Panc1 (cell line): ENCODE measurements at regions not wholly inside any gene's neighbourhood (a gene's known extent, or its start where the extent isn't known, plus 50 kb on each side); places are given as distances from the start of the nearest gene placed in this dataset.
A peak's percentile ranks its signal among the peaks of the same experiment; 100 is the strongest.

Experiments
- ATAC-seq: fragments of 200-7000 bp; cut with Tn5 transposase; 2 replicates; pipeline ENCODE4 v1.9.1; 2020; ENCODE audit warnings: mild to moderate bottlenecking, moderate library complexity
- BruUV-seq: library from RNA; stranded (reverse); fragments of 400-500 nt; replicated peaks from 2 replicates; lab custom pipeline; 2021; lab: Mats Ljungman, UMichigan
- CTCF ChIA-PET: fragments of 300-600 bp; sonication (Branson Sonifier 250); formaldehyde crosslinking; loops from one replicate; lab custom pipeline; 2022; ENCODE audit warnings: antibody characterized with exemption; lab: Charles Lee
- POLR2A ChIA-PET: fragments of 300-600 bp; sonication (Branson Sonifier 250); formaldehyde crosslinking; loops from one replicate; lab custom pipeline; 2022; ENCODE audit warnings: antibody characterized with exemption; lab: Charles Lee
- DNase-seq: peaks from one replicate; pipeline ENCODE4 v3.0.0-alpha.2; 2010; ENCODE audit warnings: low read depth, low spot score
- H3K27ac ChIP-seq: 2 replicates; pipeline ENCODE4 v1.5.1; 2011; ENCODE audit warnings: mild to moderate bottlenecking, low read length, inconsistent platforms
- H3K27me3 ChIP-seq: fragments of 200-500 bp; sonication (Bioruptor generic); 2 replicates; pipeline ENCODE4 v1.6.0; 2014; ENCODE audit warnings: low read length, inconsistent platforms; ENCODE audit not compliant: control insufficient read depth, insufficient read depth
- H3K36me3 ChIP-seq: fragments of 200-500 bp; sonication (Bioruptor generic); 2 replicates; pipeline ENCODE4 v1.5.1; 2014; ENCODE audit warnings: inconsistent platforms, mild to moderate bottlenecking, low read length, moderate library complexity; ENCODE audit not compliant: control insufficient read depth, insufficient read depth
- H3K4me1 ChIP-seq: 2 replicates; pipeline ENCODE4 v1.5.1; 2011; ENCODE audit warnings: inconsistent platforms, mild to moderate bottlenecking, low read length, moderate library complexity; ENCODE audit not compliant: control insufficient read depth, insufficient read depth
- H3K4me3 ChIP-seq, 2 experiments: 2 replicates each; pipeline ENCODE4 v1.5.1; 2011 to 2012; ENCODE audit warnings: low read depth in 2 of 2, low read length in 2 of 2, mild to moderate bottlenecking in 2 of 2, inconsistent platforms in 1 of 2, moderate library complexity in 1 of 2
- H3K9me3 ChIP-seq: fragments of 200-500 bp; sonication (Bioruptor generic); 2 replicates; pipeline ENCODE4 v1.5.1; 2014; ENCODE audit warnings: low read depth, mild to moderate bottlenecking, inconsistent platforms, low read length, moderate library complexity; ENCODE audit not compliant: control insufficient read depth, insufficient read depth
- POLR2AphosphoS5 ChIP-seq: IDR thresholded peaks from 2 replicates; pipeline ENCODE4 v1.6.1; 2012; ENCODE audit warnings: mild to moderate bottlenecking, low read depth, low read length, moderate library complexity
- SIN3A ChIP-seq: IDR thresholded peaks from 2 replicates; pipeline ENCODE4 v1.6.1; 2012; ENCODE audit warnings: low read depth, mild to moderate bottlenecking, low read length, moderate library complexity, borderline replicate concordance; ENCODE audit not compliant: insufficient read depth
- TCF7L2 ChIP-seq: IDR thresholded peaks from 2 replicates; pipeline ENCODE4 v1.6.1; 2011; ENCODE audit warnings: mild to moderate bottlenecking, low read depth, low read length, inconsistent platforms
- in situ Hi-C: cut with HindIII; loops from 2 replicates; pipeline ENCODE4 v1.10.0; 2016; ENCODE audit warnings: low sequenced_read_pairs, low pct_unique_long_range_greater_than_20kb
- intact Hi-C: fragments of 100-400 bp; cut with micrococcal nuclease; formaldehyde crosslinking; loops from one replicate; pipeline ENCODE4 v1.10.0; 2022; ENCODE audit not compliant: unreplicated experiment
- TF ChIP-seq, protein P1 (sequence below): fragments of 450-650 bp; IDR thresholded peaks from 2 replicates; pipeline ENCODE4 v1.5.1; 2017; ENCODE audit warnings: mild to moderate bottlenecking
- TF ChIP-seq, protein P2 (sequence below), 2 experiments: IDR thresholded peaks; 2 replicates each; pipeline ENCODE4 v1.6.1; 2011 to 2012; ENCODE audit warnings: low read depth in 2 of 2, control low read depth in 1 of 2, low read length in 1 of 2, mild to moderate bottlenecking in 1 of 2, moderate library complexity in 1 of 2; ENCODE audit not compliant: insufficient read depth in 1 of 2

DNA sequence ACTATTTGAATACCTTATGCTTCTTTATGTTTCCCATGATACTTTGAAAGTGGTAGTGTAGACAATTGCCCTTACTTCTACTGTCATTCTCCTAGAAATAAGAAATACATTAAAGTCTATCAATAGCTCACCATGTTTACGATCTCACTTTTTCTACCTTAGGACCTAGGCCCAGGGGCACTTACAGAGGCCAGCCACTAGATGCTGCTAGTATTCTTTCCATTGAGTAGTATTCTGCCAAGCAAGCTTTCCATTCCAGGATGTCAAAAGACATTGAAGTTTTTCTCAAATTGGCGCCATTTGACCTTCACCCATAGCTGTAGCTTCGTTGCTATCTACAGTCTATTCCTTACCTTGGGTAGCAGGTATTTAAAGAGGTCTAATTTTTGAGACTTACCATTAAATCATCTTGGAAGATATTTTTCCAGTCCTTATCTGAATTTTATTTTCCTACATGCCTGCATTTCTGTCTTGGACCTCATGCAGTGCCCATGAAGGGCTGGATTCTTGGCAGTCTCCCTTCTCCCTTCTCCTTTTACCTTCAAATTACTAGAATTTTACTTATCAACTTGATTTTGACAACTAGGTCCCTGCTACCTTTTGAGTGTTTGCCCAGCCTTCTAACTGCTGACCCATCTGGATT lies 246.0 kb upstream of the NUDT12 start:
- TF ChIP-seq TCF7L2 (no peak), POLR2AphosphoS5 (no peak)
- TF ChIP-seq, protein P1, sequence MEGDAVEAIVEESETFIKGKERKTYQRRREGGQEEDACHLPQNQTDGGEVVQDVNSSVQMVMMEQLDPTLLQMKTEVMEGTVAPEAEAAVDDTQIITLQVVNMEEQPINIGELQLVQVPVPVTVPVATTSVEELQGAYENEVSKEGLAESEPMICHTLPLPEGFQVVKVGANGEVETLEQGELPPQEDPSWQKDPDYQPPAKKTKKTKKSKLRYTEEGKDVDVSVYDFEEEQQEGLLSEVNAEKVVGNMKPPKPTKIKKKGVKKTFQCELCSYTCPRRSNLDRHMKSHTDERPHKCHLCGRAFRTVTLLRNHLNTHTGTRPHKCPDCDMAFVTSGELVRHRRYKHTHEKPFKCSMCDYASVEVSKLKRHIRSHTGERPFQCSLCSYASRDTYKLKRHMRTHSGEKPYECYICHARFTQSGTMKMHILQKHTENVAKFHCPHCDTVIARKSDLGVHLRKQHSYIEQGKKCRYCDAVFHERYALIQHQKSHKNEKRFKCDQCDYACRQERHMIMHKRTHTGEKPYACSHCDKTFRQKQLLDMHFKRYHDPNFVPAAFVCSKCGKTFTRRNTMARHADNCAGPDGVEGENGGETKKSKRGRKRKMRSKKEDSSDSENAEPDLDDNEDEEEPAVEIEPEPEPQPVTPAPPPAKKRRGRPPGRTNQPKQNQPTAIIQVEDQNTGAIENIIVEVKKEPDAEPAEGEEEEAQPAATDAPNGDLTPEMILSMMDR = peak; percentile 94
- Histone ChIP-seq H3K36me3 (no peaks in the 10 kb centered on the region), H3K27me3 (no peaks in the 10 kb centered on the region), H3K9me3 (no peaks in the 10 kb centered on the region), H3K4me1 (peaks cover 2% of the 10 kb centered on the region; the same call in 1 of the 2 replicates), H3K27ac (peak overlapping the region; percentile 44; the same call in 1 of the 2 replicates), H3K4me3 (no peak overlapping the region)
- ChIA-PET CTCF (interaction anchor here (0.6 to 1.1 kb wide), 3 partner anchors 34 to 370 kb away, joined by 3 to 10 read pairs (median 3); no protein-coding TSS in a partner anchor), POLR2A (no interaction called here)
- ATAC-seq = peak; percentile 94
- peak; percentile 46 for DNase-seq
- intact Hi-C loops = loop anchor here (1.0 to 10.0 kb wide), 2 partner anchors 224 to 371 kb away; no protein-coding TSS in a partner anchor
- in situ Hi-C loops = no loop called here
- BruUV-seq = no TSS peak

DNA sequence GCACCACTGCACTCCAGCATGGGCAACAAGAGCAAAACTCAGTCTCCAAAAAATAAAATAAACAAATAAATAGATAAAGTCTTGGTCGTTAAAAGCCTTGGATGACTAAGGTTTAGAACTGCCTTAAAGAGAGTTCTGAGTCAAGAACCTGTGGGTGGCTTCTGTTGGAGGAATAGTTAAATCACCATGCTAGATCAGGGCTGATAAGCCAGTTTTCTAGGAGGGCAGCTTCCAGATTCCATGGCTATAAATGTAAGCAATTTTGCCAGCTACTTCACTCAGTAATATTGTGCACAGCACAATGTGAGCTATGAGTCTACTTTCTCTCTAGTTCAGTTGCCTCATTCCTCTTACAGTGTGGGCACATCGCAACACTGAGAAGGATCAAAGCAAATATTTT lies 242.1 kb upstream of the NUDT12 start:
- no peak for TF ChIP-seq TCF7L2
- TF ChIP-seq SIN3A = no peak
- TF ChIP-seq, protein P1 = no peak
- TF ChIP-seq, protein P2, sequence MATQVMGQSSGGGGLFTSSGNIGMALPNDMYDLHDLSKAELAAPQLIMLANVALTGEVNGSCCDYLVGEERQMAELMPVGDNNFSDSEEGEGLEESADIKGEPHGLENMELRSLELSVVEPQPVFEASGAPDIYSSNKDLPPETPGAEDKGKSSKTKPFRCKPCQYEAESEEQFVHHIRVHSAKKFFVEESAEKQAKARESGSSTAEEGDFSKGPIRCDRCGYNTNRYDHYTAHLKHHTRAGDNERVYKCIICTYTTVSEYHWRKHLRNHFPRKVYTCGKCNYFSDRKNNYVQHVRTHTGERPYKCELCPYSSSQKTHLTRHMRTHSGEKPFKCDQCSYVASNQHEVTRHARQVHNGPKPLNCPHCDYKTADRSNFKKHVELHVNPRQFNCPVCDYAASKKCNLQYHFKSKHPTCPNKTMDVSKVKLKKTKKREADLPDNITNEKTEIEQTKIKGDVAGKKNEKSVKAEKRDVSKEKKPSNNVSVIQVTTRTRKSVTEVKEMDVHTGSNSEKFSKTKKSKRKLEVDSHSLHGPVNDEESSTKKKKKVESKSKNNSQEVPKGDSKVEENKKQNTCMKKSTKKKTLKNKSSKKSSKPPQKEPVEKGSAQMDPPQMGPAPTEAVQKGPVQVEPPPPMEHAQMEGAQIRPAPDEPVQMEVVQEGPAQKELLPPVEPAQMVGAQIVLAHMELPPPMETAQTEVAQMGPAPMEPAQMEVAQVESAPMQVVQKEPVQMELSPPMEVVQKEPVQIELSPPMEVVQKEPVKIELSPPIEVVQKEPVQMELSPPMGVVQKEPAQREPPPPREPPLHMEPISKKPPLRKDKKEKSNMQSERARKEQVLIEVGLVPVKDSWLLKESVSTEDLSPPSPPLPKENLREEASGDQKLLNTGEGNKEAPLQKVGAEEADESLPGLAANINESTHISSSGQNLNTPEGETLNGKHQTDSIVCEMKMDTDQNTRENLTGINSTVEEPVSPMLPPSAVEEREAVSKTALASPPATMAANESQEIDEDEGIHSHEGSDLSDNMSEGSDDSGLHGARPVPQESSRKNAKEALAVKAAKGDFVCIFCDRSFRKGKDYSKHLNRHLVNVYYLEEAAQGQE (IDR thresholded peaks at IDR 0.05; ENCODE audit: insufficient read depth in 1 of 2, low read depth in 2 of 2, low read length in 1 of 2) = no peak
- TF ChIP-seq POLR2AphosphoS5 = no peak
- POLR2A ChIA-PET = no interaction called here
- DNase-seq = no peak

More for the DNA sequence above, 242.1 kb upstream of the NUDT12 start:
- H3K27me3 ChIP-seq = no peaks in the 10 kb centered on the region
- no peak overlapping the region for H3K27ac ChIP-seq
- in situ Hi-C loops (no loop called here), intact Hi-C loops (loop anchor here (10.0 kb wide), 1 partner anchor 220 kb away; no protein-coding TSS in a partner anchor)
- H3K9me3 ChIP-seq = no peaks in the 10 kb centered on the region
- H3K4me3 ChIP-seq = no peak overlapping the region
- H3K4me1 ChIP-seq = peaks cover 2% of the 10 kb centered on the region; the same call in 1 of the 2 replicates
- CTCF ChIA-PET = no interaction called here
- peak; percentile 65 for ATAC-seq
- H3K36me3 ChIP-seq = no peaks in the 10 kb centered on the region
- no TSS peak for BruUV-seq
